ENCODE measurements at regions not wholly inside any gene's neighbourhood (a gene's known extent, or its start where the extent isn't known, plus 50 kb on each side); places are given as distances from the start of the nearest gene placed in this dataset.

DNA sequence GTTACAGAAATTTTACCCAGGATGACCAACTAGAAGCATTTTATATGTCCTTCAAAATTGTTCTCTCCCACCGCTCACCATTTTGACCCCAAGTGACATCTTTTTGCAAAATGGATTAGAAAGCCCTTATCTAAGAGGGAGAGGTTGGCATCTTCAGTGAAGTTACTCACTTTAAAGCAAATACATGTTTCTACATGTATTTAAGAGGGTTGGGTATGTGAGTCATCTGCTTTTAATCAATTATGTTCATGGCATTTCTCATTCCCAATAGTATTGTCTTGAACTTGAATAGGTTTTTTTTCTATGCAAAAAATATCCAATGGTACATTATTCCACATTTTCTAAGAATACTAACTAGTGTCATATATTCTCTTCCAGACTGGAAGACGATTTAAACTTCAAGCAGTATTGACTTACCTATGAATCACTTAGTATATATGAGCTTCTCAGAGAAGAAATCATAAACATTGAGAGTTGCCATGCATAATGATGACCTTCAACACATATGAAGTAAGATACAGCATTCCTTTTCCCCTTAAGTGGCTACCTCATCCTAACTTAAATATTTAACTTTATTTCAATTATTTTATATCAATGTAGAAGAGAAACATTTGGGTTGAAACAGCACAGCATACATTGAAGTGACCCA, 132.8 kb downstream of the POLR1F start:
- Histone ChIP-seq H3K27ac (no peak overlapping the region), H3K27me3 (ENCODE audit: insufficient read depth in 3 of 3, low read length in 2 of 3) (no peaks in the 10 kb centered on the region), H3K4me3 (no peak overlapping the region), H3K9me3 (no peaks in the 10 kb centered on the region), H3K36me3 (ENCODE audit: insufficient read depth in 1 of 2, low read depth in 1 of 2) (no peaks in the 10 kb centered on the region), H3K4me1 (no peaks in the 10 kb centered on the region)
- TF ChIP-seq, protein P1, sequence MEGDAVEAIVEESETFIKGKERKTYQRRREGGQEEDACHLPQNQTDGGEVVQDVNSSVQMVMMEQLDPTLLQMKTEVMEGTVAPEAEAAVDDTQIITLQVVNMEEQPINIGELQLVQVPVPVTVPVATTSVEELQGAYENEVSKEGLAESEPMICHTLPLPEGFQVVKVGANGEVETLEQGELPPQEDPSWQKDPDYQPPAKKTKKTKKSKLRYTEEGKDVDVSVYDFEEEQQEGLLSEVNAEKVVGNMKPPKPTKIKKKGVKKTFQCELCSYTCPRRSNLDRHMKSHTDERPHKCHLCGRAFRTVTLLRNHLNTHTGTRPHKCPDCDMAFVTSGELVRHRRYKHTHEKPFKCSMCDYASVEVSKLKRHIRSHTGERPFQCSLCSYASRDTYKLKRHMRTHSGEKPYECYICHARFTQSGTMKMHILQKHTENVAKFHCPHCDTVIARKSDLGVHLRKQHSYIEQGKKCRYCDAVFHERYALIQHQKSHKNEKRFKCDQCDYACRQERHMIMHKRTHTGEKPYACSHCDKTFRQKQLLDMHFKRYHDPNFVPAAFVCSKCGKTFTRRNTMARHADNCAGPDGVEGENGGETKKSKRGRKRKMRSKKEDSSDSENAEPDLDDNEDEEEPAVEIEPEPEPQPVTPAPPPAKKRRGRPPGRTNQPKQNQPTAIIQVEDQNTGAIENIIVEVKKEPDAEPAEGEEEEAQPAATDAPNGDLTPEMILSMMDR (IDR thresholded peaks at IDR 0.05), result no peak
- ATAC-seq, result no peak
- intact Hi-C loops (cut with DNase I), result no loop called here
- DNase-seq, result no peak
- WGBS, 3 donors, result 48 to 59% (median 55%) methylated on average over 2 of the region's 2 CpGs

- DNase-seq (no peak), ATAC-seq (no peak)
- WGBS, 3 donors, result 34 to 45% (median 37%) methylated on average over 5 of the region's 5 CpGs
- TF ChIP-seq, protein P1 (IDR thresholded peaks at IDR 0.05), result no peak
- Histone ChIP-seq H3K9me3 (no peaks in the 10 kb centered on the region), H3K36me3 (ENCODE audit: insufficient read depth in 1 of 2, low read depth in 1 of 2) (no peaks in the 10 kb centered on the region), H3K4me1 (no peaks in the 10 kb centered on the region), H3K4me3 (no peak overlapping the region), H3K27me3 (ENCODE audit: insufficient read depth in 3 of 3, low read length in 2 of 3) (no peaks in the 10 kb centered on the region), H3K27ac (no peak overlapping the region)
- intact Hi-C loops (cut with DNase I), result no loop called here
Observed at GRCh38 chr7:19574131-19574530, 134.7 kb downstream of the POLR1F start.

DNA sequence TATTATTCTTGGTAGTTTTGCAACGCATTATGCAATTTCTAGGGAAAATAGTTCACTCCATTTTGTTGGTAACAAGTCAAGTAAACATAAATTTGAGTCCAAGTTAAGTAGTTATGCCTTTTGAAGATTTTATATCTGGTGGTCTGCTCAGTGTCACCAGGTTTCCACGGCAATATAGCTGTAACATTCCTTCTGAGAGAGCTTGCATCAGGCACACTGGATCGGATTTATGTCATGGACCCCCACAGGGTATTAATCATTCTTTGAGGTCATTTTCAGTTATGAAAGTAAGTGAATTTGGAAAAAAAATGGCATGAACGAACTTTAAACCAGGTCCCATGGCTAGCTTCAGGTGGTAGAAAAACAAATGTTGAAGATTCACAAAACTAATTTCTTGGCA, 136.3 kb downstream of the POLR1F start:
- TF ChIP-seq, protein P1 (IDR thresholded peaks at IDR 0.05), result no peak
- Histone ChIP-seq H3K9me3 (no peaks in the 10 kb centered on the region), H3K36me3 (ENCODE audit: insufficient read depth in 1 of 2, low read depth in 1 of 2) (no peaks in the 10 kb centered on the region), H3K4me1 (no peaks in the 10 kb centered on the region), H3K4me3 (no peak overlapping the region), H3K27me3 (ENCODE audit: insufficient read depth in 3 of 3, low read length in 2 of 3) (no peaks in the 10 kb centered on the region), H3K27ac (no peak overlapping the region)
- intact Hi-C loops (cut with DNase I), result no loop called here
- DNase-seq (no peak), ATAC-seq (no peak)
- 30 to 36% (median 30%) methylated on average over 4 of the region's 4 CpGs for WGBS, 3 donors

DNA sequence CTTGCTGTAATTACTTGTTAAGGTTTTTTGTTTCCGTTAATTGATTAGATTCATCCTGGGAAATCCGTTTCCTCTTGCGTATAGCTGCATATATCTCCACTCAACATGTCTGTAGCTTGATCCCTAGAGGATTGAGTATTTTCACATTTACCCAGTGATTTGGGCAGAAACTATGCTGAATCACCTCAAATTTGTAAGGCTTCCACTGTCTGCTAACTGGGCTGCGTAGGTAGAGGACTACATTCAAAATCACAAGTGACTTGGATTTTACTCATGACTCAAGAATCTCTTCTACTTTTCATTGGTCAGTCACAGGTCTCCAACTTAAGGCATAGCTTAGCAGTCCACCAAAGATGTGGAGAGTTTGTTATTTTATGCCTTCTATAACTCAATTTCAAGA, 141.8 kb downstream of the POLR1F start:
- Histone ChIP-seq H3K36me3 (ENCODE audit: insufficient read depth in 1 of 2, low read depth in 1 of 2) (no peaks in the 10 kb centered on the region), H3K9me3 (peaks cover 17% of the 10 kb centered on the region), H3K4me3 (no peak overlapping the region), H3K27ac (no peak overlapping the region), H3K27me3 (ENCODE audit: insufficient read depth in 3 of 3, low read length in 2 of 3) (no peaks in the 10 kb centered on the region), H3K4me1 (peaks cover 3% of the 10 kb centered on the region)
- WGBS, 3 donors, result 92 to 95% (median 94%) methylated on average over 4 of the region's 4 CpGs
- intact Hi-C loops (cut with DNase I), result no loop called here
- TF ChIP-seq, protein P1 (IDR thresholded peaks at IDR 0.05), result no peak
- ATAC-seq (no peak), DNase-seq (no peak)

GRCh38 chr7:19565602-19566001, 143.2 kb downstream of the POLR1F start:
- intact Hi-C loops (cut with DNase I), result no loop called here
- Histone ChIP-seq H3K27me3 (ENCODE audit: insufficient read depth in 3 of 3, low read length in 2 of 3) (no peaks in the 10 kb centered on the region), H3K4me3 (peak overlapping the region; percentile 50), H3K9me3 (peaks cover 18% of the 10 kb centered on the region), H3K36me3 (ENCODE audit: insufficient read depth in 1 of 2, low read depth in 1 of 2) (no peaks in the 10 kb centered on the region), H3K4me1 (peaks cover 3% of the 10 kb centered on the region), H3K27ac (peak overlapping the region; percentile 44)
- ATAC-seq, result peak in 2 of 4 donors; percentile 65 to 73
- DNase-seq, result no peak
- TF ChIP-seq, protein P1 (IDR thresholded peaks at IDR 0.05), result no peak
